Renal pelvis (tissue), 1 donor: ENCODE measurements at regions not wholly inside any gene's neighbourhood (a gene's known extent, or its start where the extent isn't known, plus 50 kb on each side); places are given as distances from the start of the nearest gene placed in this dataset.
"Not testable (repeated sequence)": the region's sequence is repeated elsewhere in the genome, so short reads cannot be mapped to it uniquely, and the experiment has no call there.

ENCODE experiments used
- DNase-seq: peaks from one replicate; pipeline ENCODE4 v3.0.0-alpha.2; 2013

- DNase-seq, result no peak
Observed at GRCh38 chr3:81186412-81186811, 575.0 kb downstream of the GBE1 start.

GRCh38 chr3:81182086-81182875 lies 579.2 kb downstream of the GBE1 start:
- DNase-seq, result not testable (repeated sequence)

DNA sequence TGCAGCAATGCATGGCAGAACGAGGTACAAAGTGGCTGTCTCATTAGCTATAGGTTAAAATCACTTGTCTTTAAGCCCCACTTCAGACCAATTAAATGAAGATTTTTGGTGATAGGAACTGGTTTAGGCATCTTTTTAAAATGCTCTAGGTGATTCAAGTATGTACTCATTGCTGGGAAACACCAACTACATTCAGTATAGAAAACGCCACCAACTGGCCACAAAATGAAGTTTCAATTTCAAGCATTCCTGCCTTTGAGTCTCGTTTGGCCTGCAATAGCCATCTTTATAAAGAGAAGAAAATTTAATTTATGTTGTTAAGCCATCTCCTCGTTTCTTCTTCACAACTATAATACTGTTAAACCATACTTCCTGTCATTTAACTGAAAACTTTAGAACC lies 587.9 kb downstream of the GBE1 start:
- no peak for DNase-seq

DNA sequence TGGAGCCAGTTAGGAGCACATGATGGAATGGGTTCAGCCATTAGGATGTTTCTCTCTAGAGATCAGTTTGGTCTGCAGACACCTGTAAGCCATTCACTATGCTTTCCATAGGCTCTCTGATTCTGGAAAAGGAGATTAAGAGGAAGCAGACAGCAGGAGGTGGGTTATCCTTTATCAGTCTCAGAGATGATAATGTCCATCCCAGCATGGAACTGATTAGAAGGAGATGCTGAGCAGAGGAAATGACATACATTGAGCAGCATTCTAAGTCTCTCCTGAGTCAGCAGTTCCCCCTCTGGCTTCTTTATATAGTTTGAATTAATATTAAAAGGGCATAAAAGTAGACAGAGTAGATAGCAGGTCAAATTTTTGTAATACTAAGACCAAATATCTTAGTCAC lies 591.1 kb downstream of the GBE1 start:
- DNase-seq, result no peak

- no peak for DNase-seq
Observed at GRCh38 chr3:81164806-81165205, 596.6 kb downstream of the GBE1 start.

GRCh38 chr3:81161851-81162250 lies 599.6 kb downstream of the GBE1 start:
- no peak for DNase-seq

GRCh38 chr3:81161100-81161499 lies 600.3 kb downstream of the GBE1 start:
- no peak for DNase-seq

DNA sequence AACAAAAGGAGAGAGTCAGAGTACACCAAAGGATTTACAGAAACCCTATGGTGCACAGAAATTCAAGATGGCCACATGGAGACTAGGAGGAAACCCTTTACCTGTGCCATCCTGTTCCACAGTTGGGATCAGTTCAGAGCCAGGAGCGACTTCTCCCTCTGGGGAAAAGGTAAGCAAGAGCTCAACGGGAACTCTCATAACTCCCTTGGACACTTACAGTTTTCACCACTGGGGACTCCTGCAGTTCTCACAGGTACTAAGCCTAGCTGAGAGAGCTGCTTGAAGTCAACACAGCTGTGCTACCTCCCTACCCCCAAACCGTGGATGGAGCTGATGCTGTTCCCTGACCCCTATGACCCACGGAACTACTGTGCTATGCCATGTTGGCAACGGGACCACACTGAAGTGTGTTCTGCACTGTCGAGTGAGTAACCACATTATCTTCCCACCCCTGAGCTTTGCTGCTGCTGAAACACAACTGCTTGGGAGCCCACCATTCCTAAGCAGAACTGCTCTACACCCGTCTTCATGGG lies 606.8 kb downstream of the GBE1 start:
- DNase-seq, result no peak

GRCh38 chr3:81152156-81152555 lies 609.3 kb downstream of the GBE1 start:
- DNase-seq, result no peak

DNA sequence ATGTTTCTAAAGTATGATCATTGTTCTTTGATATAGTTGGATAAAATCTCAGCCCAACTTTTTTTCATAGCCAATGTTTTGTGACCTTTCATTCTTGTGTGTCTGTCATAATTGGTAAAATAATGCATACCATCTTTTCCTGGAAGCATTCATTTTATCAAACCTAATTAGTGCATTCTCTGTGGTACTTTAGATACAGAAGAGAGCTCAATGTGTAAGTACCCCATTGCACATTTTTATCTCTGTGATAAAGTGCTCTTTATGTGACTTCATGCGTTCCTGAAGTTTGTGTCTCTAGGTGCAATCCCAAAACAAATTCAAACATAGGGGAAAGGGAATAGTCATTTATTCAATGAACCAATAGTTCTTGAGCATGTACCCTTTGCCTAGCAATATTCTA lies 628.5 kb downstream of the GBE1 start:
- no peak for DNase-seq

- DNase-seq, result no peak
Observed at GRCh38 chr3:81105789-81106488, 655.5 kb downstream of the GBE1 start.

DNA sequence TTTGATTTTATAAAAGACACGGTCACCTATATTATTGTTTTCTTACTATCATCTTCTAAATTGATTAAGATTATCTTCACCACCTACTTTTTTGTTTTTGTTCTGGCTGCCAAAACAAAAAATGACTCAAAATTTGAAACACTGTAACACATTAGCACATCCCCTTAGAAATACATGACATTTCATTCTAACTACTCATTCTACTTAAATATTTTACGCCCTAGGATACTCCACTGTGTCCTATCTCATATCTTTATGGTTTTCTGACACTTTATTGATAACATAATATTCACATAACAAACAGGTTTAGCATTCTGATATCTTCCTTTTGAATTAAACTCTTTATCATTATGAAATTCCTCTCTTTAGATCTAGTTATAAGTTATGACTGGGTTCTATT lies 656.2 kb downstream of the GBE1 start:
- DNase-seq, result no peak

DNA sequence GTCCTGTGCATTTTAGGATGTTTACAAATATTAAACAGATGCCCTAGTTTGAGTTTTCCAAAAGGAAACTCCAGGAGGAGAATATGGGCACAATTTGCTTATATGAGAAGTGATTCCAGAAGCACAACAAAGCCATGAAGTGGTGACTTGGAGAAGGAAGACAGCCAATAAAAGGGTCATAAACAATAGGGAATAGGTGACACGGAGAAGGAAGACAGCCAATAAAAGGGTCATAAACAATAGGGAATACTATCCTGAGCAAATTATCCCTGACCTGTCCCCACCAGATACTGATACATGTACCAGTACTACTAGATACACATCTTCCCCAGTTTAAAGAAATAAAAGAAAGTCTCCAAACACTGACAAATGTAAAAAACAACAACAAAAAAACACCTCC lies 663.6 kb downstream of the GBE1 start:
- peak; percentile 5 for DNase-seq

GRCh38 chr3:81095956-81096355 lies 665.5 kb downstream of the GBE1 start:
- peak; percentile 3 for DNase-seq

DNA sequence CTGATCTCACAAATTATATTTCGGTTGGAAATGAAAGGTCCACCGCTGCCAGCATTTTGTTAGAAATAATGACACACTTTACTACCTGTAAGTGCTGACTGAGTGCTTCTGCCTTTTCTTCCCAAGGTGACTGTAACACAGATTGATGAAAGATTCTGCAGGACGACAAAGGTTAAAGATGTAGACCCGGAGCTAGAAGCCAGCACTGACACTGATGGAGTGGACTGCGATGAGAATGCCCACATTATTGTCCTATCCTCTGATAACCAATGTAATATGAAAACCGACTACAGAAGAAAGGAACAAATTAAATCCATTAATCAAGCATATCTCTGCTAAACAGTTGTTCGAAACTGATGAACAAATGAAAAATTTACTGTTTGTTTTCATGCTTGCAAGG lies 666.5 kb downstream of the GBE1 start:
- DNase-seq, result no peak

DNA sequence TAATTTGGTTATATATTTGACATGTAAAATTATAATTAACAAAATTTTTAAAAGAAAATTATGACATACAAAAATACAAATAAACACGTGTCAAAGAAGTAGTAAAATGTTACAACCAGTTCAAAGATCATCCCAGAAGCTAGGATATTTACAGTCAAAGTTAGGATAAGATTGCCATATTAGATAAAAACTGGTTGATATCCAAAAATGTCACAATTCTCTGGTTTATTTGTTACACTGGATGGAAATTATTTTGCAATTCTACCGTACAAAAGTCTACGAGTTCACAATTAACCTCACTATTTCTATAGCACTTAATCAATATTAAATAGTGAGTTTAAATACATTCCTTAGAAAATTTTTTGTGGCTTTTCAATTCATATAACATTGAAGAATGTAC lies 673.8 kb downstream of the GBE1 start:
- no peak for DNase-seq

- no peak for DNase-seq
Observed at GRCh38 chr3:81086348-81086747, 675.1 kb downstream of the GBE1 start.

GRCh38 chr3:81080608-81081007 lies 680.8 kb downstream of the GBE1 start:
- no peak for DNase-seq

DNA sequence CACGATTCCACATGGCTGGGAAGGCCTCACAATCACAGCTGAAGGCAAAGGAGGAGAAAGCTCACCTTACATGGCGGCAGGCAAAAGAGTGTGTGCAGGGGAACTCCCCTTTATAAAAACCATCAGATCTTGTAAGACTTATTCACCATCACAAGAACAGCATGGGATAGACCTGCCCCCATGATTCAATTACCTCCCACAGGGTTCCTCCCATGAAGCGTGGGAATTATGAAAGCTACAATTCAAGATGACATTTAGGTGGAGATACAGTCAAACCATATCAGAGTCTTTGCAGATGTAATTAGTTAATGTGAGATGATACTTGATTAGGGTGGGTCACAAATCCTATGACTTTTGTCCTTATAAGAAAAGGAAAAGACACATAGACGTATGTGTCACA lies 688.9 kb downstream of the GBE1 start:
- DNase-seq, result no peak

- no peak for DNase-seq
Observed at GRCh38 chr3:81068546-81068945, 692.9 kb downstream of the GBE1 start.

GRCh38 chr3:81063896-81064295 lies 697.5 kb downstream of the GBE1 start:
- DNase-seq, result no peak

DNA sequence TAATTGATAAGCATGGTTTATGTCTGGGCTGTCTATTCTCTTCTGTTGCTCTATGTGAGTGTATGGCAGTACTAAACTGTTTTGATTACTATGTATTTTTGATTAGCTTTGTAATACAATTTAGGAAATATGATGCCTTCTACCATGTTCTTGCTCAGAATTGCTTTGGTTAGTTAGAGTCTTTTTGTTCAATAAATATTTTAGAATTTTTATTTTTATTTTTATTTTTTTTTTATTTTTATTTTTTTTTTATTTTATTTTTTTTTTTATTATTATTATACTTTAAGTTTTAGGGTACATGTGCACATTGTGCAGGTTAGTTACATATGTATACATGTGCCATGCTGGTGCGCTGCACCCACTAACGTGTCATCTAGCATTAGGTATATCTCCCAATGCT lies 710.3 kb downstream of the GBE1 start:
- not testable (repeated sequence) for DNase-seq

DNA sequence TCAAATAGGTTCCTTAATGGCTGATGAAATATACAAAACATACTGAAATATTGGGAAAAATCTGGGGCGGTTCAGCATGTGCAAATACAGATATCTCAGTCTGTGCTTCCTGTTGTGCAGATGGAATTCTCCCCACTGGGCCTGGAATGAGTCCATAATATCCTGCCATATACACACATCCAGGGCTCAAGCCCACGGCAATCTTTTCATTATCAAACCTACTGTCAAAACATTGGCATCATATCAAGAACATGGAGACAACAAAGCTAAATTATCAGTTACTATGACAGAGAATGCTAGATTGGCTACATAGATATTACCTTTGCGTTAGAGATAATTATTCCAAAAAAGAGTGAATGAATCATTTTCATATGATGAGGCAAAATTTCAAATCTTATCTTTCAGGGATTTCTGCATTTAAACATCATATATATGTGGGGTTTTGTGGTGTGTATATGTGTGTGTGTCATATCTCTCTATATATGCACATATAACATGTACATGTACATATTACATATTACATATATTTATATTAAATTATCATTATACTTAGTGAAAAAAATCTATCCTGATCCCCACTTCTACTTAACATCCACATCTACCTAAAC lies 713.3 kb downstream of the GBE1 start:
- DNase-seq, result no peak
